ENCODE measurements at regions not wholly inside any gene's neighbourhood (a gene's known extent, or its start where the extent isn't known, plus 50 kb on each side); places are given as distances from the start of the nearest gene placed in this dataset.
A peak's percentile ranks its signal among the peaks of the same experiment; 100 is the strongest.

DNA sequence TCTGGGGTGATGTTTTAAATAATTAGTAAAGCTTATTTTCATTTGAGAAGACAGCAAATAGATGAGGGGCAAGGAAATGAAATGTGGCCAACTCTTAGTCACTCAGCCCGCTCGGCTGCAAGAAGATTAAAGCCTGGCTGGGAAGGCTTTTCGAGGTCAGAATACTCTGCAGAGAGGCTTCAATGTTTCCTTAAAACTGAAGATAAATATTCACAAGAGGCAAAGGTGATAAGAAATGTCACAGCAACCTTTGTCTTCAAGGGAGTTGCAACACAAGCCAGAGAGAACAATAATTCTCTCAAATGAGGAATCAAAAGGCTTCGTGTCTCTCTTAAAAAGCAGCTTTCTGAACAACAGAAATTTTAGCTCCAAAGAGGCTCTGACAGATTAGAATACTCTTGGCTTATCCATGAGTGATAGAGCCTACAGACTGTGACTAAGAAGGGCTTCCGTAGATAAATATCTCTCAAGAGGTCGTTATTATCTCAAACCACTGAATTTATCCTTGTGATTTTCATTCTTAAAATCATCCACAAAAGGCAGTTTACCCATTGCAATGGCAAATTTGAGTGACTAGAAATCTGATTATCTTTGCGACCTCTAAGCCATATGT is 92.5 kb downstream of the KLF6 start:
- DNase-seq (ENCODE audit: low read depth in 2 of 2): no peak

DNA sequence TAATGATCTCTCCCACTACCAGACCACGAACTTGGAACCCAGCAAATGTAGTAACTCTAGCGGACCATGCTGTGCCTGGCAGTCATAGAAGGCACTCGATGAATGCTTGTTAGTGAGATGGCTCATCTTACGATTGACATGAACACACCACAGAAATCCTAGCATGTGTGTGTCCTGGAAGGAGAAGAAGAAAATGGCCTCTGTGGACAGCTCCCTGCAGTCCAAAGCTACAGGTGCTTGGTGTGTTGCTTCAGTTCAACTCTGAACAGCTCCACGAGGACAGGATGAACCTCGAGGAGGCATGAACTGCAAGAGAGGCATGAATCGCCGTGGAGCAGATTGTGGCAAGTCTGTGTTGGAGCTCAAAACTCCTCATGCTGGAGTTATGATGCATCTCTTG is 93.5 kb downstream of the KLF6 start:
- DNase-seq (ENCODE audit: low read depth in 2 of 2): no peak

DNA sequence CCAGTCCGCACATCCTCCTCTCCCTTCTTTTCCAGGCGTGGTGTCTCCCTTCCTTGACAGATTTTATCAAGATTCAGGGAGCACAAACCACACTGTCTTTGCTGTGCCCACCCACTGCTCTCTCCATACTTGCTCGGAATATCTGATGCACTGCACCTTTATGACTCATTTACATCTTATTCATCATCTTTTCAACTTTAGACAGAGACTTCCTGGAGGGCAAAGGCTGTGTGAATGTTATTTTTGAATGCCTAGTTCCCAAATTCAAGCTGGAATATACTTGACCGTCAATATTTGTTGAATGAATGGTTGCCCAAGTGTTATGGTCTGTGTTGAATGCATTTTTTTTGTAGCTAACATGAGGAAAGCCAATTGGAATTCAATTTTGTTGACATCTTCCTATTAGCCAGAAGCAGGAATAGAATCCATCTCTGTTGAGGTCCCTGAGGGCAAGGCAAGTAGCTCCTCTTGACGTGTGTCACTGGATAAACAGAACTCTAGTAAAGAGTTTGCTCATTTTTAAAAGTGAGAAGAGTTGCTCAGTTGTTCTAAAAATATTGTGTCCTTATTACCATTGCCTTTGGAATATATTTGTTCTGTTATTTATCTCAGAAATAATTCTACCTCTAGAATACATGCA is 95.0 kb downstream of the KLF6 start:
- DNase-seq (ENCODE audit: low read depth in 2 of 2): no peak

DNA sequence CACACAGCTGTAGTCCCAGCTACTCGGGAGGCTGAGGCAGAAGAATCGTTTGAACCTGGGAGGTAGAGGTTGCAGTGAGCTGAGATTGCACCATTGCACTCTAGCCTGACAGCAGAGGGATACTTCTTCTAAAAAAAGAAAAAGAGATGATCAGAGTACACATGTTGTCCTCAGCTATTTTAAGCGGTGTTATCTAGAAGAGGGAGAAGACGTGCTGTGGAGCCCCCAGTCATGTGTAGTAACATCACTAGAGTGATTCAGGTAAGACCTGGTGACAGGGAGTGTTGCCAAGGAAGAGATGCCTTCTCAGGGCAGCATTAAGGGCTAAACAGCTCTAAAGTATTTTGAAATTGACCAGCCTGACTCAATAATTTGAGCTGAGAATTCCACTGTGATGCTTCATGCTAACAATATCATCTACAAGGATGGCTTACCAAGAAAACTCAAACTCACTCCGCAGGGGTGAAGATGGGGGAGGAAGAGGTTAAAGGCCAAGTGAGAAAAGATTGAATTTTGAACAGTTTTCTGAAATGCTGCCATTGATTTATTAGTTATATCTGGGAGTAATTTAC is 97.4 kb downstream of the KLF6 start:
- no peak for DNase-seq (ENCODE audit: low read depth in 2 of 2)

DNA sequence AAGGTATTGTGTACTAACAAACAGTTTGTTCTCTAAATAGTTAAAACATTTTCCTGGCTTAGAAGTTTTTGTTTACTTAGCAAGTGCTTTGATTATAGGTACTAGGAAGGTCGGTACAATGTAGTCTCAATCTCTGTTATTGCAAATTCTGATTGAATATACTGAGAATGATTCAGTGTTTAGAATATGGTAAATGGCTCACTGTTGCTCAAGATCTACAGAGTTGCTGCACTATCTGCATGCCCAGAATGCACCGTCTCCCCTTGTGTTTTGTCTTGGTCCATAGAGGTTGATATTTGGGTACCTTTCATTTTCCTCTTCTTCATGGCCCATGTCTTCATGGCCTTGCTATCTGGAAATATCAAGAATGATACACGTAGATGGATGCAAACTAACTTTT is 99.6 kb downstream of the KLF6 start:
- DNase-seq (ENCODE audit: low read depth in 2 of 2): no peak

DNA sequence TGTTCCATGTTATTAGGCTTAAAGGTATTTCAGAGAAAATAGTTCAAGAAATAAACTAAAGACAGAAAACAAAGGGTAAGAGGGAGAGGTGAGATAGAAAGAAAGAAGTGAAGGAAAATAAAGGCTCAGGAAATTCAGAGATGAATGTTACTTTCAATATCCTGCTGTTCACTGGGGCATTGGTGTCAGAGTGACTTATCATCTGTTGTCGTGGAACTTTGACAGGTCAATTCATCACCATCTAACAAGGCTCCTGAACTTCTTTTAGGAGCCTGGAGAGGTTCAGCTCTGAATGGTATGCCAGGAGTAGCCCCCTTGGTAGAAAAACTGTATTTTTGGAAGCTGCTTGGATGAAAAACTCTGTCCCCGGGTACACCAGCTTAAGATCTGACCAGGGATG is 100.1 kb downstream of the KLF6 start:
- DNase-seq (ENCODE audit: low read depth in 2 of 2): no peak

DNA sequence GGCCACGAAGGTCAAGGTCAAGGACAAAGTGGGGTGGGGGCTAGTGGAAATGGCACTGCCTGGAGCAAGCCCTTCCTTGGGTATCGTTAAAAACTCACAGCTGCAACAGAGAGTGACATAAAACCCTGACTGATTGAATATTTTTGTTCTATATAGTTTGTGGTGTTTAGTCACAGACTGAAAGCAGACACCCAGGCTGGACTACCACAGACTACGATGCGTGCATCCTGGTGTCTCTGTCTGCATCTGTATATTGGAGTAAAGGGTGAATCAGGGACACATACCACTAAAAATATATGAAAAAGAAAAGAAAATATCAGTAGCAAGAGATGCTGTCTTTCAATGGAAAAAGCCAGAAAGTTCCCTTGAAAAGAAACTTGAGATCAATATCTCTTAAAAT is 101.4 kb downstream of the KLF6 start:
- DNase-seq (ENCODE audit: low read depth in 2 of 2): no peak

DNA sequence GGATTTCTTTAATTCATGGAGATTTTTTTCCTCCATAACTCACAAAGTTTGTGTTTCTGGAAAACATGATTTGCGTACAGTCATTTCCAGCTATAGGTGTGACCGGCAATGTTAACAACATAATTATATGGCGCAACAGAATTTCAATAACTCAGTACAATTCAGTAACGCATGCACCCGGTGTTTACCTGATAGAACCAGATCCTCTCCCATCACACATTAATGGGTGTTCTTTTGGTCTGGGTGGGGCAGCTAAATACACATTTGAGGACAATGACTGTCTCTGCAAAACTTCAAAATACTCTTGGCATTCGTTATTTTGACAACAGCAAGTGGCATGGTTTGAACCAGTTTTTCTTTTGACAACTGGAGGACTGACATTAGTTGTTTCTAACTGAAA is 102.3 kb downstream of the KLF6 start:
- no peak for DNase-seq (ENCODE audit: low read depth in 2 of 2)

DNA sequence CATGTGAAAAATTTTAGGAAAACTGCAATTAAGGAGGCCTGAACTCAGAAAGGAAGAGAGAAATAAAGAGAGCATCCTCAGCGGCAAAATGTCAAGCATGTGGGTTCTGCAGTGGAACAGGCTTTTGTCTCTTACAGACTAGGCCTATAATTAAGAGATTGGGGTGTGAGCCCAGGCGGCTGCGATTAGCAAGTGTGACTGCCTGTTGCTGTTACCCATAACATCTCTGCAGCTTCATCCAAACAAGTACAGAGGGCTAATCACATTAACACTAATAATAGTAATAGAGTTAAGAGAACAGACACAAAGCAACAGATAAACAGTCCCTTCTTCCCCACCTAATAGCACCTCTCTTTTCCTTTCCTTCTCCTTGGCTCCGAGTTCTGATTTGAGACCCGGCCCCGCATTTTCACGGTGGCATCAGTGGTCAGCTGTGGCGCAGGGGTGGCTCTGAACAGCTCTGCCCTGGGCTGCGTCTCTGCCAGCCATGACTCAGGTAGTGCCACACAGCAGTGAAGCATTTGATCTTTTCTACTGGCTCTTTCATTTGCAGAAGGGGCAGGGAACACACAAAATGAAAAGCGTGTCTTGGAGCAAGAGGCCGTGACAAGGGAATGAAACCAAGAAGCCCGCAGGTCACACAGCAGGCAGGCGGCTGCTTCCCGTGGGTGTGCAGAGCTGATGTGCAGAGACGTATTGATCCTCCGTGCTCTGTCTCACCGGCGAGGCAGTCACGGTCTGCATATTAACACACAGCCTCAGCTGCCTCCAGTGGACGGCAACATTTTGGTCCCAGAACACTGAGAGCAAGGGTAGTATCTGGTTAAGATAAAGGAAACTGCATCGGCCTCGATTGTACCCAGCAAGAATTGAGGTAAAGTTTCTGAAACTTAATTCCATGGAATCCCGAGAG is 103.1 kb downstream of the KLF6 start:
- no peak for DNase-seq (ENCODE audit: low read depth in 2 of 2)

DNA sequence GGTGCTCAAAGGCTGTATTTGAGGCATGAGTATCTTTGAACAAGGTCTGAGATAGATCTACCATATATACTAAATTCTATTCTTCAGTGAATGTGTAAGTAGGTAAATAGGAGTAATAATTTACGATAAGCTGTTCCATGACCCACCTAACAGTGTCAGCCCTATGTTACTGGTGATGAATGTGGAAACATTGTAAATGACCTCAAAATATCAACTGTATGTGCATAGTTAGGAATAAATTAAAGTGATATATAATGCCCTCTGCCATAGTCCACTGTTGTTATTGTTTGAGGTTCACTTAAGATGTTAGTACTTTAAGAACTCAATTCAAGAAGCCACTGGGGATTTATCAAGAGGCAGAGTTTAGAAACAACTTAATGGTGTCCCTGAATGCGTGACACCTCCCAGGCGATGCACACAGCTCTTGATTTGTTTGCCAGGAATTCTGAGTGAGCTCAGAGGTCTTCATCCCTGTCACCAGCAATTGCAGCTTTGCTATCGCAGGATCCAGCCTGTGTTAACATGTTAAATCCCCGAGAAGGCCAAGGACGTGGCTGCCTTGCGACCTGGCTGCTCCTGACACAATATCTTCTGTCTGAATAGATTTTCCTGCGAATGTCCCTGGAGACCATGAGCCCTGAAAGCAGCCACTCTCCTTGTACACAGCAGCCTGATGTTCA is 104.9 kb downstream of the KLF6 start:
- DNase-seq (ENCODE audit: low read depth in 2 of 2): no peak

DNA sequence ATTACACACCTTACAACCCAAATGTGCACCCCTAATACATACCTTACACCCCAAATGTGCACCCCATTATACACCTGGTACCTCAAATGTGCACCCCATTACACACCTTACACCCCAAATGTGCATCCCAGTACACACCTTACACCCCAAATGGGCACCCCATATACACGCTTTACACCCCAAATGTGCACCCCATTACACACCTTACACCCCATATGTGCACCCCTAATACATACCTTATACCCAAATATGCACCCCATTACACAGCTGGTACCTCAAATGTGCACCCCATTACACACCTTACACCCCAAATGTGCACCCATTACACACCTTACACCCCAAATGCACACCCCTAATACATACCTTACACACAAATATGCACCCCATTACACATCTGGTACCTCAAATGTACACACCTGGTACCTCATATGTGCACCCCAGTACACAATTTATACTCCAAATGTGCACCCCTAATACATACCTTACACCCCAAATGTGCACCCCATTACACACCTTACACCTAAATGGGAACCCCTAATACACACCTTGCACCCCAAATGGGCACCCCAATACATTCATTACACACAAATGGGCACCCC is 106.3 kb downstream of the KLF6 start:
- no peak for DNase-seq (ENCODE audit: low read depth in 2 of 2)

DNA sequence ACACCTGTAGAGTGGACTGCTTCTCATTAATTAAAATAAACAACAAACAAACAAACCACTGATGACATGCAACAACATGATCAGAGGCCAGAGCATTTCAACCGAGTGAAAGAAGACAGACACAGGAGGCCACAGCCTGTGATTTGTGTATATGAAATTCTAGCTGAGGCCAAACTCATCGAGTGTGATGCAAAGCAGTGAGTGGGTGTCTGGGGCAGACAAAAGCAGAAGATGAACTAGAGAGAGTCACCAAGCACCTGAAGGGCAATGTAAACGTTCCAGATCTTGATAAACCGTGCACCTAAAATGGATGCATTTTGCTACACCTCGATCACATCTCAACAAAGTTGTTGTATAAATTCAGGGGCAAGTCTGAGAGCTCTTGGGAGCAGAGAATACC is 108.4 kb downstream of the KLF6 start:
- DNase-seq (ENCODE audit: low read depth in 2 of 2): no peak

DNA sequence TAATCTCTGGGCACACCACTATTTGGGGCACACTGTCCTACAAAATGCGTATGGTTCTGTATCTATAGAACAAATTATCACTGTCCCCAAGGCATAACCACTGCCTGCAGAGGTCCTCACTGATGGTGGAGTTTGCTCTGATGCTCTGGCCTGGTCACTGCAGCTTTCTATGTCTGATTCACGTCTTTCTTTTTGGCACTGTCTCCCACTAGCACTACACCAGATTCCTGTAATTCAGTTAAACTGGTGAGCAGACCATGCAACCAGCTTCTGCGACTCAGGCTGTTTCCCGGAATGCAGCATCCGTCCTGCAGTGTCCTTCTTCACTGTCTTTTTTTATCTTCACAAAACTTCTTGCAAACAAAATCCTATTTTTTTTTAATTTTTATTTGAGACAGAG is 112.8 kb downstream of the KLF6 start:
- DNase-seq (ENCODE audit: low read depth in 2 of 2): no peak

DNA sequence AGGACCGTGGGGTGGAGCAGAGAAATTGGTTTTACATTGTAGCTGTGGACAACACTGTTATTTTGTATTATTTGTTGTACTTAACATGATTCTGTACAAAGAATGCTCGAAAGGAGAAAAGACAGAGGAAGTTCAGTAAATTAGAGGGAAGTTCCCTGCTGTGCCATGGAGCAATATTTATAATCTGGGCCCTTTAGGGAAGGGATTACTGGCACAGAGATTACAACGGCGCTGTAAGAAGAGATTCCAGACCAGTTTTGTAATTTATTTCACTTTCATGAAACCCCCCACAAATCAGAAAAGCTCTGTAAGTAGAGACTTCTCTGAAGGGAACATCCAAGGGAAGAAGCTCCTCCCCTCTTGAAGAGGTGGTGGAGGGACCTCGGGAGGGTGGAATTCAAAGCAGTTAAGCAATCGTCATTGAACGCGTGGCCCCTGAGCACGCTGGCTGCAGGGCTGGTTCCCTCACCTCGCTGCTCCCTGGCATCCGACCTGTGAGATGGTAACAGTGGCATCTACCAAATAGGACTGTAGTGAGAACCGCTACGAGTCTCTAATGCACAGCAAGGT is 113.5 kb downstream of the KLF6 start:
- no peak for DNase-seq (ENCODE audit: low read depth in 2 of 2)

DNA sequence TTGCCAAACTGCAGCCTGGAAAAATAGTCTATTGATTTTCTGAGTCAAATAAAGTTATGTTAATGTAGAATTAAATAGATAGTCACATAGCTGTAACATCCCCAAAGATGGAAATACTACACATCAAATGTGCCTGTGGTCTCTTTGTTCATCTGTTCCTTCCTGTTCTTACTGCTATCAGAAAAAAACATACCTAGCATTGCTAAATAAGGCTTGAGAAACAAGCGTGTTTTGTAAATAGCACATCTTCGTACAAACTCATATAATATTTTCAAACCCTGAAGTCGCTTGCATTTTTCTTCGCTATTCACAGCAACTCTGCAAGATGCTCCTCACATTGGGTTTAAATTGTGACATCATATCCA is 116.1 kb downstream of the KLF6 start:
- no peak for DNase-seq (ENCODE audit: low read depth in 2 of 2)

DNA sequence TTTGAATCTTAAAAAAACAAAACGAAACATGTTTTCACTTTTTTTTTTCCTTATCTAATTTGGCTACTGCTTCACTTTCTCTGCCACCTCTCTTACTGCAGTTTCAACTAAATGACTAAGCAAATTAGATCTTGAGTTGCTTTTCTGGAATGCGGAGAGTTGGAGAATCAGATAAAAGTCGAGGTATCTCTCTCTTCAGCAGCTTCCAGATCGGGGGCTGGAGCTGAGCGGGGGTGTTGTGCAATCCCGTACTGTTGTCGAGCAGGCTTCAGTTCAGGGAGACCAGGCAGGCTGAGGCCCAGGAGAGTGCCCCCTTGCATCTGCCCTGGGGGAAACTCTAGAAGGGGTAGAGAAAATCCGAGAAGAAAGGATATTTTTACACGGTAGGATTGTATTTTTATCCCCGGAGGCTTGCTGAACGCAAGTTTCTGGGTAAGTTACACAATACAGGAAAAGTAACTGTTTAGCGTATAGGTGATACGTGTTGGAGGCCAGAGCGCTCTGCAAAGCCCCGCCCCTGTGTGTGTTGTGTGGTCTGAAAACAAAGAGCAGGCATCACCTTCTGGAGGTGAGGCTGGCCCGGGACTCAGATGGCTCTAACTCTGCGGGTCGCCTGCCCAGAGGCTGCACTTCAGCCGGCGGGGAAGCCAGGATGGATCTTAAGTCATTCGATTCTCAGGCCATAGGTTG is 116.6 kb downstream of the KLF6 start:
- DNase-seq (ENCODE audit: low read depth in 2 of 2): peak; percentile 60 to 62

DNA sequence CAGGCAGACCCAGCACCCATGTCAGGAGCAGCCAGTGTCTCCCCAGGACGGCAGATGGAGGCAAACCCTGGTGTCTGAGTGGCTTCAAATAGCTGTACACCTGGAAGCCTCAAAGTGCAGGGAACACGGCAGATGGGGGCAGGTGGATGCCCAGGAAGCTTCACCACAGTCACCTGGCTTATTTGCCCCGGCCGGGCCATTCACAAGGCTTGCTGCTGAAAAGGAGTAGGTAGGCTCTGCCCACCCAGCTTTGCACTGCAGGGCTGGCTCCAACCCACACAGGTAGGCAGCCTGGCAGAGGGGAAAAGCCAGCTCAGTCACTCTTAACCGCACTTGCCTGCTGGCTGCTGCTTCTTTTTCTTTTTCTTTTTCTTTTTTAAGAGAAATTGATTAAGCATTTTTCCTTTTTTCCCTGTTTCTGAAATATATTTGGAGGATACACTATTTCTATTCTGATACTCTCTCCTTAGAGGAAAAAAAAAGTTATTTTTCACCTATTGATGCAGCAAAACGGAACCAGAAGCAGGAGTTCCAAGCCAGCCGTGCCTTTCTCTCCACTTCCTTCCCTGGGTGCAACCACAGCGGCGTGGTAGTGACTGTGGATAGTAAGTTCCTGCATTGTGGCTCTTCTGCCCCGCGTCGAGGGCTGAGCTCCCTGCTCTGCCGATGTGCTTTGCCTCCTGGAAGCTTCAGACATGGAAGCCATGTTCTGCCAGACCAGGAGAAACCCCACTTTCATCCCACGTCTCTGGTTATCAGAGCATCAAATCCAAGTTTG is 118.3 kb downstream of the KLF6 start:
- DNase-seq (ENCODE audit: low read depth in 2 of 2): no peak

DNA sequence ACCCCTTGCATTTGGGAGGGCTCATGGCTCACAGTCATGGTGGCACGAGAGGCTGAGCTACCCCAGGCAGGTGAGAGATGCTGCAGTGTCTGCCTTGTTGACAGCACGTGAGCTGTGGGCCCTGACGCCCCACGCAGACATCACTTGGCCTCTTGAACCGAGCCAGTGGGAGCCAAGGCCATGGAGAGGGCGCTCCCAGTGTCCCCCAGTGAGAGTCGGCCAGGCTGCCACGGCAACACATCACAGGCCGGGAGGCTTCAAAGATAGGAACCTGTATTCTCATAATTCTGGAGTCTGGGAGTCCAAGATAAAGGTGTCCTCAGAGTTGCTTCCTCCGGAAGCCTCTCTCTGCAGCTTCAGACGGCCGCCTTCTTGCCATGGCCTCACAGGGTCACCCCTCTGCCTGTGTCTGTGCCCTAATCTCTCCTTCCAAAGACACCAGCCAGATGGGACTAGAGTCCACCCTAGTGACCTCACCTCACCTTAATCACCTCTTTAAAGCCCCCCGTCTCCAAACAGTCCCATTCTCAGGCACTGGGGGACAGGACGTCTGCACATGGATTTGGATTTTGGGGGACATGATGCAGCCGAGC is 119.6 kb downstream of the KLF6 start:
- DNase-seq (ENCODE audit: low read depth in 2 of 2): no peak

DNA sequence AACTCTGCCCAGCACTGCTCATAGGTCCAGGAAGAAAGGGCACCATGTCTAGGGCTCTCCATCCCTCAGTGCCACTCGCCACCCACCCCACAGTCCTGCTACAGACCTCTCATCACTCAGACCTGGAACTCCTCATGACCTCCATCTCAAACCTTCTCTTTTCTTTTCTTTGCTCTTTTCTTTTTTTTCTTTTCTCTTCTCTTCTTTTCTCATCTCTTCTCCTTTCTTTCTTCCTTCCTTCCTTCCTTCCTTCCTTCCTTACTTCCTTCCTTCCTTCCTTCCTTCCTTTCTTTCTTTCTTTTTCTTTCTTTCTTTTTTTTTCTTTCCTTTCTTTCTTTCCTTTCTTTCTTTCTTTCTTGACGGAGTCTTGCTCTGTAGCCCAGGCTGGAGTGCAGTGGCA is 122.2 kb downstream of the KLF6 start:
- DNase-seq (ENCODE audit: low read depth in 2 of 2): no peak

DNA sequence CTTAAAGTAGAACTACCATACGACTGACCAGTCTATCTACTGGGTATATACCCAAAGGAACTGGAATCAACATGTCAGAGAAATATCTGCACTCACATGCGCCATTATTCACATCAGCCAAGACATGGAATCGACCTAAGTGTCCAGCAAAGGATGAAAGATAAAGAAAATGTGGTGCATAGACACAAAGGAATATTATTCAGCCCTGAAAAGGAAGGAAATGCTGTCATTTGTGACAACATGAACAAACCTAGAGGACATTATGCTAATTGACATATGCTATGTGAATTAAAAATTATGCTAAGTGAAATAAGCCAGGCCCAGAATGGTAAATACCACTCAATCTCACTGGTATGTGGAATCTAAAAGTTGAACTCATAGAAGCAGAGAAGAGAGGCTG is 123.7 kb downstream of the KLF6 start:
- DNase-seq (ENCODE audit: low read depth in 2 of 2): no peak

All from fibroblast of skin of left biceps (primary cell).